GM10847 (cell line): ENCODE measurements at regions not wholly inside any gene's neighbourhood (a gene's known extent, or its start where the extent isn't known, plus 50 kb on each side); places are given as distances from the start of the nearest gene placed in this dataset.

Experiments used
- POLR2A ChIP-seq: IDR thresholded peaks from 2 replicates; pipeline ENCODE4 v1.6.1; 2011; ENCODE audit not compliant: insufficient read length; ENCODE audit errors: extremely low read depth

GRCh38 chr5:56317923-56318561 lies 84.9 kb upstream of the ANKRD55 start:
- no peak for TF ChIP-seq POLR2A

- TF ChIP-seq POLR2A = no peak
Observed at GRCh38 chr5:56316299-56316994, 83.3 kb upstream of the ANKRD55 start.

GRCh38 chr5:56314529-56314928 lies 81.4 kb upstream of the ANKRD55 start:
- no peak for TF ChIP-seq POLR2A

- TF ChIP-seq POLR2A = no peak
Observed at GRCh38 chr5:56313596-56313995, 80.5 kb upstream of the ANKRD55 start.

- TF ChIP-seq POLR2A = no peak
Observed at GRCh38 chr5:56313004-56313531, 79.9 kb upstream of the ANKRD55 start.

- no peak for TF ChIP-seq POLR2A
Observed at GRCh38 chr5:56311306-56311905, 78.3 kb upstream of the ANKRD55 start.

- no peak for TF ChIP-seq POLR2A
Observed at GRCh38 chr5:56310711-56311204, 77.6 kb upstream of the ANKRD55 start.

- no peak for TF ChIP-seq POLR2A
Observed at GRCh38 chr5:56309262-56309826, 76.2 kb upstream of the ANKRD55 start.

- no peak for TF ChIP-seq POLR2A
Observed at GRCh38 chr5:56307714-56308333, 74.7 kb upstream of the ANKRD55 start.

- no peak for TF ChIP-seq POLR2A
Observed at GRCh38 chr5:56306433-56307150, 73.5 kb upstream of the ANKRD55 start.

- no peak for TF ChIP-seq POLR2A
Observed at GRCh38 chr5:56305001-56305950, 72.1 kb upstream of the ANKRD55 start.

- no peak for TF ChIP-seq POLR2A
Observed at GRCh38 chr5:56303511-56303910, 70.4 kb upstream of the ANKRD55 start.

- TF ChIP-seq POLR2A = no peak
Observed at GRCh38 chr5:56302027-56302426, 68.9 kb upstream of the ANKRD55 start.
